Left ventricle myocardium inferior (tissue), 1 donor: ENCODE measurements at regions not wholly inside any gene's neighbourhood (a gene's known extent, or its start where the extent isn't known, plus 50 kb on each side); places are given as distances from the start of the nearest gene placed in this dataset.
A peak's percentile ranks its signal among the peaks of the same experiment; 100 is the strongest.

Experiments used
- DNase-seq: peaks from one replicate; pipeline ENCODE4 v3.0.0-alpha.2; 2020
- H3K27ac ChIP-seq: fragments of 200-600 bp; replicated peaks from 2 replicates; pipeline ENCODE4 v1.8.0; 2021
- H3K27me3 ChIP-seq: fragments of 200-600 bp; 2 replicates; pipeline ENCODE4 v1.8.0; 2021; ENCODE audit warnings: low read depth
- H3K36me3 ChIP-seq: fragments of 200-600 bp; 2 replicates; pipeline ENCODE4 v1.8.0; 2021
- H3K4me1 ChIP-seq: fragments of 200-600 bp; 2 replicates; pipeline ENCODE4 v1.8.0; 2021
- H3K4me3 ChIP-seq: fragments of 200-600 bp; 2 replicates; pipeline ENCODE4 v1.8.0; 2021; ENCODE audit warnings: mild to moderate bottlenecking, moderate library complexity
- H3K9me3 ChIP-seq: fragments of 200-600 bp; replicated peaks from 2 replicates; pipeline ENCODE4 v1.8.0; 2021
- CTCF ChIP-seq: fragments of 200-600 bp; IDR thresholded peaks from 2 replicates; pipeline ENCODE4 v1.8.0; 2021; ENCODE audit warnings: antibody characterized with exemption, mild to moderate bottlenecking, borderline replicate concordance
- intact Hi-C: fragments of 100-400 bp; cut with micrococcal nuclease; formaldehyde crosslinking; loops from one replicate; pipeline ENCODE4 v1.11.0; 2022
- donor health status: DM: no; HTN: yes; CAD: no; lungs with severe emphysema.

GRCh38 chr6:158879180-158879579 lies 60.0 kb upstream of the EZR start:
- no peaks in the 10 kb centered on the region for H3K27me3 ChIP-seq
- no peak for TF ChIP-seq CTCF

GRCh38 chr6:158877716-158878115 lies 58.5 kb upstream of the EZR start:
- Histone ChIP-seq H3K4me3 (no peak overlapping the region), H3K9me3 (peaks cover 20% of the 10 kb centered on the region), H3K27ac (no peak overlapping the region), H3K4me1 (no peaks in the 10 kb centered on the region), H3K36me3 (no peaks in the 10 kb centered on the region), H3K27me3 (no peaks in the 10 kb centered on the region)
- DNase-seq, result no peak
- no peak for TF ChIP-seq CTCF
- intact Hi-C loops, result no loop called here

More at GRCh38 chr6:158879180-158879579, 60.0 kb upstream of the EZR start:
- DNase-seq, result no peak
- intact Hi-C loops, result no loop called here
- H3K4me1 ChIP-seq, result no peaks in the 10 kb centered on the region
- no peaks in the 10 kb centered on the region for H3K36me3 ChIP-seq
- H3K27ac ChIP-seq, result no peak overlapping the region
- peaks cover 20% of the 10 kb centered on the region for H3K9me3 ChIP-seq
- H3K4me3 ChIP-seq, result no peak overlapping the region

DNA sequence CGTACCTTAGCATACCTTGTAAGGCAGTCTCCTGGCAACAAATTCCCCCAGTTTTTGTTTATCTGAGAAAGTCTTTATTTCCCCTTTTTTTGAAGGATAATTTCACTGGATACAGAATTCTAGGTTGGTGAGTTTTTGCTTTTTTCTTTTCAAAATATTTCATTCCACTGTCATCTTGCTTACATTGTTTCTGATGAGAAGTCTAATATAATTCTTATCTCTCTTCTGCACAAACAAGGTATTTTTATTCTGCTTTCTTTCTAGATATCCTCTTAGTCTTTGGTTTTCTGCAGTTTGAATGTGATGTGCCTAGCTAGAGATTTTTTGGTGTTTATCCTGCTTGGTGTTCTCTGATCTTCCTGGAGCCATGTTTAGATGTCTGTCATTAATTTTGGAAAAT lies 57.7 kb upstream of the EZR start:
- no peak overlapping the region for H3K27ac ChIP-seq
- H3K4me1 ChIP-seq, result no peaks in the 10 kb centered on the region
- H3K36me3 ChIP-seq, result no peaks in the 10 kb centered on the region
- intact Hi-C loops, result no loop called here
- H3K4me3 ChIP-seq, result no peak overlapping the region
- DNase-seq, result no peak
- H3K9me3 ChIP-seq, result peaks cover 20% of the 10 kb centered on the region
- no peak for TF ChIP-seq CTCF
- H3K27me3 ChIP-seq, result no peaks in the 10 kb centered on the region

DNA sequence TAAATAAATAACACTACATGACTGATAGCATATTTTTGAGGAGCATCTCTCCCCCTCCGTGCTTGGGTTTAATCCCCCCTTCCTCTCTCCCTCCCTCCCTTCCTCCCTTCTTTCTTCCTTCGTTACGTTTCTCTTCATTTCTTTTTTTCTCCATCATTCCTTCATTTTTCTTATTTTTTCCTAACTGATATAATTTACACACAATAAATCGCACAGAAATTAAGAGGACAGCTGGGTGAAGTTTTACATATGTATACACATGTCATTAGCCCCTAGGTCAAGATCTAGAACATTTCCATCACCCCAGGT lies 51.4 kb upstream of the EZR start:
- Histone ChIP-seq H3K27ac (no peak overlapping the region), H3K4me3 (no peak overlapping the region), H3K36me3 (no peaks in the 10 kb centered on the region), H3K27me3 (no peaks in the 10 kb centered on the region), H3K9me3 (no peaks in the 10 kb centered on the region), H3K4me1 (peaks cover 13% of the 10 kb centered on the region)
- TF ChIP-seq CTCF, result no peak
- DNase-seq, result no peak
- intact Hi-C loops, result no loop called here

- H3K4me3 ChIP-seq, result peak overlapping the region; percentile 70
- peak overlapping the region; percentile 78 for H3K27ac ChIP-seq
- H3K9me3 ChIP-seq, result no peaks in the 10 kb centered on the region
- intact Hi-C loops, result loop anchor here (10.0 kb wide), 1 partner anchor 165 kb away; no protein-coding TSS in a partner anchor
- H3K4me1 ChIP-seq, result peaks cover 13% of the 10 kb centered on the region
- no peaks in the 10 kb centered on the region for H3K36me3 ChIP-seq
- H3K27me3 ChIP-seq, result no peaks in the 10 kb centered on the region
- no peak for TF ChIP-seq CTCF
- no peak for DNase-seq
Measured at GRCh38 chr6:158869826-158870648, 50.9 kb upstream of the EZR start.
